Stomach (tissue), 8 donors: ENCODE measurements at regions not wholly inside any gene's neighbourhood (a gene's known extent, or its start where the extent isn't known, plus 50 kb on each side); places are given as distances from the start of the nearest gene placed in this dataset.
"Not testable (repeated sequence)": the region's sequence is repeated elsewhere in the genome, so short reads cannot be mapped to it uniquely, and the experiment has no call there.

Experiments
- DNase-seq, 2 donors: peaks; one replicate each; pipeline versions ENCODE4 v3.0.0 to v3.0.0-alpha.2; 2013 to 2019
- H3K27ac ChIP-seq, 5 donors: fragments of 200-600 bp in 4 of 5; sonication (generic) in 4 of 5; one replicate each; pipeline ENCODE4 v1.5.1; 2013 to 2019; ENCODE audit warnings: mild to moderate bottlenecking in 1 of 5, moderate library complexity in 1 of 5
- H3K27me3 ChIP-seq, 3 donors: fragments of 200-600 bp; sonication (generic); one replicate each; pipeline ENCODE4 v1.5.1; 2017 to 2019; ENCODE audit warnings: mixed run types in 1 of 3
- H3K36me3 ChIP-seq, 4 donors: fragments of 200-600 bp; sonication (generic); 1 replicate in 3 of 4; 2 replicates in 1 of 4; pipeline ENCODE4 v1.5.1; 2016 to 2019
- H3K4me1 ChIP-seq, 4 donors: fragments of 200-600 bp; sonication (generic); one replicate each; pipeline ENCODE4 v1.5.1; 2016 to 2019
- H3K4me3 ChIP-seq, 4 donors: fragments of 200-600 bp; sonication (generic) in 3 of 4; one replicate each; pipeline ENCODE4 v1.5.1; 2016 to 2019; ENCODE audit warnings: mild to moderate bottlenecking in 1 of 4
- H3K9me3 ChIP-seq, 4 donors: fragments of 200-600 bp; sonication (generic); one replicate each; pipeline ENCODE4 v1.5.1; 2016 to 2019
- EP300 ChIP-seq: sonication (generic); formaldehyde crosslinking; IDR thresholded peaks from one replicate; pipeline ENCODE4 v1.6.1; 2017; ENCODE audit warnings: antibody characterized with exemption
- POLR2A ChIP-seq, 4 donors: fragments of 450-650 bp; IDR thresholded peaks; one replicate each; pipeline ENCODE4 v1.6.1; 2016; ENCODE audit warnings: antibody characterized with exemption in 4 of 4, control low read depth in 2 of 4, mild to moderate bottlenecking in 1 of 4, moderate library complexity in 1 of 4
- POLR2AphosphoS5 ChIP-seq, 3 donors: sonication (generic); formaldehyde crosslinking; IDR thresholded peaks; one replicate each; pipeline ENCODE4 v1.6.1; 2016; ENCODE audit warnings: antibody characterized with exemption in 3 of 3
- WGBS, 5 donors: extraction: QIAGEN DNeasy Blood & Tissue Kit in 3 of 5; methylation state at CpG; one replicate each; pipeline versions ENCODE4 v1.1.5 to v1.1.7; 2013 to 2018; 5-methylcytosine and 5-hydroxymethylcytosine counted together
- intact Hi-C: fragments of 100-400 bp; cut with DNase I; formaldehyde crosslinking; loops from one replicate; pipeline ENCODE4 v1.15.1; 2023; ENCODE audit warnings: low total_unique reads
- TF ChIP-seq, protein P1 (sequence below), 7 experiments: fragments of 450-650 bp in 4 of 7; fragments of 200-600 bp in 3 of 7; sonication (generic) in 3 of 7; IDR thresholded peaks; one replicate each; pipeline ENCODE4 v1.5.1; 2016 to 2019; ENCODE audit warnings: antibody characterized with exemption in 7 of 7, control low read depth in 2 of 7, mild to moderate bottlenecking in 1 of 7
- donor health status: healthy with polysubstance abuse.
- donor health status: Bipolar disorder and iron deficiency.
- donor health status: healthy.

DNA sequence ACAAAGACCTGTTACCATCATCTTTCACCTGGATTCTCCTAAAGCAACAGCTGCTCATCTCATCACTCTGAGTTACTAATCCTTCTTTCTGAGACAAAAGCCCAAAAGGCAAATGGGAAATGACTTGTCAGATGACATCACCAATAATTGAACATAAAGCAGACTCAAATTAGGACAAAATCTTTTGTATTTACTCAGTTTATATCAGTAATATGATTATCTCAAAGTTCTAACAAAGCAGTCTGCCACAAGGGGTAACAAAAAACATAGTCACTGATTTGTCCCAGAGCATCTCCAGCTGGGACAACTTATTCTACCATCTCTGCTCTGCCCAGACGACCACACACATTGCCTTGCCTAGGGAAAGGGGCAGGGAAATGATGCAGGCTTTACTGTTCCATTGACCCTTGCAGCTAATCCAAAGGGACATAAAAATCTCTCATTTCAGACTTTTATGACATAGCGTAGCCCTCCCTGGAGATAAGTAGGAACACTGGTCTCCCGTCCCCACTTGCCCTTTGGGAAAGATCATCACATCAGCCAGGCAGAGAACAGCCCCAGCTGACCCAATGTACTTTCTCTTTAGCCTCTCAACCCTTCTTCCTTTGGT is 249.5 kb upstream of the PTGER4 start:
- intact Hi-C loops: no loop called here
- Histone ChIP-seq H3K4me3 (no peak overlapping the region), H3K4me1 (no peaks in the 10 kb centered on the region), H3K27me3 (no peaks in the 10 kb centered on the region), H3K27ac (no peak overlapping the region), H3K36me3 (no peaks in the 10 kb centered on the region), H3K9me3 (no peaks in the 10 kb centered on the region)
- WGBS, 5 donors: 73 to 86% (median 82%) methylated on average over 3 of the region's 3 CpGs
- no peak for DNase-seq
- TF ChIP-seq EP300 (no peak), POLR2A (IDR thresholded peaks at IDR 0.05) (no peak), POLR2AphosphoS5 (IDR thresholded peaks at IDR 0.05) (no peak)
- TF ChIP-seq, protein P1, sequence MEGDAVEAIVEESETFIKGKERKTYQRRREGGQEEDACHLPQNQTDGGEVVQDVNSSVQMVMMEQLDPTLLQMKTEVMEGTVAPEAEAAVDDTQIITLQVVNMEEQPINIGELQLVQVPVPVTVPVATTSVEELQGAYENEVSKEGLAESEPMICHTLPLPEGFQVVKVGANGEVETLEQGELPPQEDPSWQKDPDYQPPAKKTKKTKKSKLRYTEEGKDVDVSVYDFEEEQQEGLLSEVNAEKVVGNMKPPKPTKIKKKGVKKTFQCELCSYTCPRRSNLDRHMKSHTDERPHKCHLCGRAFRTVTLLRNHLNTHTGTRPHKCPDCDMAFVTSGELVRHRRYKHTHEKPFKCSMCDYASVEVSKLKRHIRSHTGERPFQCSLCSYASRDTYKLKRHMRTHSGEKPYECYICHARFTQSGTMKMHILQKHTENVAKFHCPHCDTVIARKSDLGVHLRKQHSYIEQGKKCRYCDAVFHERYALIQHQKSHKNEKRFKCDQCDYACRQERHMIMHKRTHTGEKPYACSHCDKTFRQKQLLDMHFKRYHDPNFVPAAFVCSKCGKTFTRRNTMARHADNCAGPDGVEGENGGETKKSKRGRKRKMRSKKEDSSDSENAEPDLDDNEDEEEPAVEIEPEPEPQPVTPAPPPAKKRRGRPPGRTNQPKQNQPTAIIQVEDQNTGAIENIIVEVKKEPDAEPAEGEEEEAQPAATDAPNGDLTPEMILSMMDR (IDR thresholded peaks at IDR 0.05): no peak

DNA sequence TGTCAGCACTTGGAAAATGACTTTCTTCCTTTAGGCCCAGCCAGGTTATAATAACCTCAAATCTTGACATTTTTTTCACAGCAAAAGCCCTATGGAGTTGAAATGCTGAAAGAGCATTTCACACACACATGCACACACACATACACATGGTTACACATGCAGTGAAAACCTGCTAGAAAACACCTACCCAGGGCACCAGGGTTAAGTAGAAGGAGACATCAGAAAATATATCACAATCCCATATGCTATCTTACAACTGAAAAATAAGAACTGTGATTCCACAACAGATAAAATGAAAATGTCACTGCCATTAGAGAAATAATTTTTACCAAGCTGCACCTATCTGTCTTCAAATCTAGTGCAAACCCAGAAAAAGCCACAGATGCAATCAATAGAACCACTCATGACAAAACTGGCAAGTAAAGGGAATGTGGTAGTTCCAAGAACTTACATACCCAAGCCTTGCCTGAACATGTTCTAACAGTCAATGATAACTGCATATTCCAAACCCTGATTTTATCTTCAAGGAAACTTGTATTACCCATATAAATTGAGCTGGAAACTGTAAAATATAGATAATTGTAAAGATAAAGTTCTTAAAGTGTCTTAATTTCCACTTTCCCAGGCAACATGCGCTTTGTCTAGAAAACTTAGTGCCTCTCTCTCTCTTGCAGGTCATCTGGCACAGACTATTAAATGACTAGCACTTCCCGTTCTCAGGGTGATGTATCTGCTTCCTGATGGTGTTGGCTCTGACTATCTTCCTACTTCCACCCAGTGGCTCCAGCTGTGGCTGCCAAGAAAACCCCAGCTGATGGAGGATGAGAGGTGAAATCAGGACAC is 250.2 kb upstream of the PTGER4 start:
- H3K27ac ChIP-seq: no peak overlapping the region
- no peaks in the 10 kb centered on the region for H3K9me3 ChIP-seq
- no peaks in the 10 kb centered on the region for H3K36me3 ChIP-seq
- WGBS, 5 donors: 54 to 72% (median 67%) methylated on average over 2 of the region's 2 CpGs
- no peaks in the 10 kb centered on the region for H3K27me3 ChIP-seq
- no peak overlapping the region for H3K4me3 ChIP-seq
- intact Hi-C loops: no loop called here
- TF ChIP-seq POLR2AphosphoS5 (IDR thresholded peaks at IDR 0.05) (no peak), POLR2A (IDR thresholded peaks at IDR 0.05) (no peak), EP300 (no peak)
- TF ChIP-seq, protein P1 (IDR thresholded peaks at IDR 0.05): no peak
- H3K4me1 ChIP-seq: no peaks in the 10 kb centered on the region
- peak in 1 of 2 donors; percentile 31 for DNase-seq

DNA sequence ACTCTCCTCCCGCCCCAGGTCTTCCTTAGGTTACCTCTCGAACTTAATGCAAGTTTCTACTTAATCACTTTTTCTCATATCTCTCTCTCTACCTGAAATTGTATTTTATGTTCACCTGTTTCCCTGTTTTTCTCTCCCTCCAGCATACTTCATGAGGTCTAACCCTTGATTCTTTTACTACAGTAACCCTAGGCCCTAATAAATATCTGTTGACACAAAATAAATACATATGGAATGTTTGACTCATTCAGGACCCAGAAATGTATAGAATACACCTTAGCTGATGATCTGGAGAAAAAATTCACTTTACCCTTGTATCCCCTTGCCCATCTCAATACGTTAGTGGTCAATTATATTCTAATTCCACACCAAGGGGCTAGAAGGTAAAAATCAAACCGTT is 250.9 kb upstream of the PTGER4 start:
- 94 to 97% (median 96%) methylated on average over 4 of the region's 4 CpGs for WGBS, 5 donors
- Histone ChIP-seq H3K4me3 (no peak overlapping the region), H3K4me1 (no peaks in the 10 kb centered on the region), H3K36me3 (no peaks in the 10 kb centered on the region), H3K27me3 (no peaks in the 10 kb centered on the region), H3K27ac (no peak overlapping the region), H3K9me3 (no peaks in the 10 kb centered on the region)
- intact Hi-C loops: no loop called here
- DNase-seq: no peak
- TF ChIP-seq POLR2AphosphoS5 (IDR thresholded peaks at IDR 0.05): no peak
- TF ChIP-seq, protein P1 (IDR thresholded peaks at IDR 0.05): no peak
- TF ChIP-seq EP300: no peak
- no peak for TF ChIP-seq POLR2A (IDR thresholded peaks at IDR 0.05)

DNA sequence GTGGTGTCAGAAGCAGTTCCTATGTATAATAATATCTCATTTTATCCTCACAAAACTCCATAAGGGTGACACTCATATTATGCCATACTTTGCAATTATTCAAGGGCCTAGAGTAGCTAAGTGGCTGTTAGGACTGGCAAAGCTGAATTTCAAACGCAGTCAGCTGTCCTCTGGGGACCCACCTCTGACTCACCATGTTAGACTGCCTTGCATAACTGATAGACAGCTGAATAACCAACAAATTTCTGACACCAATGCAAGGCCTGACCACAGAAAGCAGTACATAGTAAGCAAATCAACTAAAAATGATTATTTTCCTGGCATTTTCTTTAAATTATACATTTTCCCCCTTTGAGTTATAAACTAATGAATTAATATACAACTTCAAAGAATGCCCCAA is 251.6 kb upstream of the PTGER4 start:
- Histone ChIP-seq H3K4me1 (no peaks in the 10 kb centered on the region), H3K4me3 (no peak overlapping the region), H3K27ac (no peak overlapping the region), H3K36me3 (no peaks in the 10 kb centered on the region), H3K9me3 (peaks cover 0 to 2% (median under 1%) of the 10 kb centered on the region in 4 donors), H3K27me3 (no peaks in the 10 kb centered on the region)
- intact Hi-C loops: no loop called here
- WGBS, 5 donors: 54 to 72% (median 68%) methylated on average over 1 of the region's 1 CpG
- no peak for DNase-seq
- no peak for TF ChIP-seq POLR2AphosphoS5 (IDR thresholded peaks at IDR 0.05)
- TF ChIP-seq EP300: no peak
- TF ChIP-seq POLR2A (IDR thresholded peaks at IDR 0.05): no peak
- TF ChIP-seq, protein P1 (IDR thresholded peaks at IDR 0.05): no peak

DNA sequence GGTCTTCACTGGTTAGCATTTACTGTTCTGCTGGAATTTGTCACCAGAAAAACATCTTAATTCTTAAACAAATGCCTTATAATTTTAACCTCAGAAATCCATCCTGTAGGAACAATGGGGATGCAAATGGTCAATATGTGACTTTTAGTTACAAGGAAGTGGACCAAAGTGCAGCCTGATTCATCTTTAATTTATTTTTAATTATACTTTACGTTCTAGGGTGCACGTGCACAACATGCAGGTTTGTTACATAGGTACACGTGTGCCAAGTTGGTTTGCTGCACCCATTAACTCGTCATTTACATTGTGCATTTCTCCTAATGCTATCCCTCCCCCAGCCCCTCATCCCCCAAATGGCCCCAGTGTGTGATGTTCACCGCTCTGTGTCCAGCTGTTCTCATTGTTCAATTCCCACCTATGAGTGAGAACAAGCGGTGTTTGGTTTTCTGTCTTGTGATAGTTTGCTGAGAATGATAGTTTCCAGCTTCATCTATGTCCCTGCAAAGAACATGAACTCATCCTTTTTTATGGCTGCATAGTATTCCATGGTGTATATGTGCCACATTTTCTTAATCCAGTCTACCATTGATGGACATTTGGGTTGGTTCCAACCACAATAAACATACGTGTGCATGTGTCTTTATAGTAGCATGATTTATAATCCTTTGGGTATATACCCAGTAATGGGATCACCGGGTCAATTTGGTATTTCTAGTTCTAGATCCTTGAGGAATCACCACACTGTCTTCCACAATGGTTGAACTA is 262.5 kb upstream of the PTGER4 start:
- H3K9me3 ChIP-seq, H3K4me3 ChIP-seq, intact Hi-C loops, H3K36me3 ChIP-seq, DNase-seq, H3K27ac ChIP-seq, H3K27me3 ChIP-seq, H3K4me1 ChIP-seq: not testable (repeated sequence)
- WGBS, 5 donors: 81 to 89% (median 87%) methylated on average over 8 of the region's 8 CpGs
